K562 (cell line): ENCODE measurements at regions not wholly inside any gene's neighbourhood (a gene's known extent, or its start where the extent isn't known, plus 50 kb on each side); places are given as distances from the start of the nearest gene placed in this dataset.

Source experiments
- EZH2 ChIP-seq: IDR thresholded peaks from 2 replicates; pipeline ENCODE4 v1.6.1; 2012; ENCODE audit warnings: low read depth, mild to moderate bottlenecking, inconsistent platforms, low read length, borderline replicate concordance
- FOXM1 ChIP-seq, 2 experiments: fragments of 450-650 bp in 1 of 2; sonication (generic) in 1 of 2; formaldehyde crosslinking in 1 of 2; IDR thresholded peaks; 2 replicates each; pipeline versions ENCODE4 v1.6.1 to v1.9.0; 2017 to 2022; ENCODE audit warnings: low read depth in 2 of 2, mild to moderate bottlenecking in 2 of 2, missing genetic modification reagents in 1 of 2, moderate library complexity in 1 of 2
- ZNF23 ChIP-seq: fragments of 250-450 bp; sonication (Bioruptor Pico); IDR thresholded peaks from 2 replicates; pipeline ENCODE4 v1.4.0; 2020; ENCODE audit warnings: mild to moderate bottlenecking
- TF ChIP-seq, protein P1 (sequence below), 2 experiments: fragments of 450-650 bp in 1 of 2; sonication (generic) in 1 of 2; formaldehyde crosslinking in 1 of 2; IDR thresholded peaks in 1 of 2; conservative IDR thresholded peaks in 1 of 2; 2 replicates each; pipeline versions ENCODE4 v1.6.1 to v1.8.1; 2016 to 2023; ENCODE audit warnings: mild to moderate bottlenecking in 2 of 2, moderate library complexity in 2 of 2, inconsistent platforms in 1 of 2, missing genetic modification reagents in 1 of 2
- TF ChIP-seq, protein P2 (sequence below), 3 experiments: IDR thresholded peaks in 2 of 3; conservative IDR thresholded peaks in 1 of 3; 2 replicates each; pipeline ENCODE4 v1.5.1; 2011 to 2012; ENCODE audit warnings: low read length in 3 of 3, mild to moderate bottlenecking in 3 of 3, control low read depth in 2 of 3, improper control_type of control experiment in 1 of 3, inconsistent platforms in 1 of 3, low read depth in 1 of 3, mixed read lengths in 1 of 3, moderate library complexity in 1 of 3; ENCODE audit not compliant: insufficient read depth in 2 of 3

DNA sequence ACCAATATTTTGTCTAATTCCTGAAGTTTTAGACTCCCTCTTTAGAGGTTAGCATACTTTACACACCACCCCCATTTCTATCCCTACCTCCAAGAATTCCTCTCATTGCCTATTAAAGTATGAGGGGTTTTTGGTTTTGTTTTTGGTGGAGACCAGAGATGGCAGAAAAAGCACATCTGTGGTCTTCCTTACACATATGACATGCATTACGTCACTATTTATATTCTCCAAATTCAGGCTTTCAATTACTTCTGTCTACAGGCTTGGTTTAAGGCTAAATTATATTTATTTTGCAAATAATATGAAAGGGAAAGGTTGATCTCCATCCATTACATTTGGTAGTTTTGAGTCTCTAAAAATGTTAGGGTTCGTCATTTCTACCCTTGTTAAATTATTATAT, 674.6 kb downstream of the LMO4 start:
- no peak for TF ChIP-seq FOXM1 (IDR thresholded peaks at IDR 0.05; ENCODE audit: low read depth)
- no peak for TF ChIP-seq FOXM1 (CRISPR knock-in tag; IDR thresholded peaks at IDR 0.05; ENCODE audit: low read depth)
- TF ChIP-seq ZNF23 (CRISPR knock-in tag) = no peak
- no peak for TF ChIP-seq EZH2
- TF ChIP-seq, protein P1, sequence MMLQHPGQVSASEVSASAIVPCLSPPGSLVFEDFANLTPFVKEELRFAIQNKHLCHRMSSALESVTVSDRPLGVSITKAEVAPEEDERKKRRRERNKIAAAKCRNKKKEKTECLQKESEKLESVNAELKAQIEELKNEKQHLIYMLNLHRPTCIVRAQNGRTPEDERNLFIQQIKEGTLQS (IDR thresholded peaks at IDR 0.05) = no peak
- TF ChIP-seq, protein P1 (CRISPR knock-in tag; conservative IDR thresholded peaks at IDR 0.05) = no peak
- TF ChIP-seq, protein P2, sequence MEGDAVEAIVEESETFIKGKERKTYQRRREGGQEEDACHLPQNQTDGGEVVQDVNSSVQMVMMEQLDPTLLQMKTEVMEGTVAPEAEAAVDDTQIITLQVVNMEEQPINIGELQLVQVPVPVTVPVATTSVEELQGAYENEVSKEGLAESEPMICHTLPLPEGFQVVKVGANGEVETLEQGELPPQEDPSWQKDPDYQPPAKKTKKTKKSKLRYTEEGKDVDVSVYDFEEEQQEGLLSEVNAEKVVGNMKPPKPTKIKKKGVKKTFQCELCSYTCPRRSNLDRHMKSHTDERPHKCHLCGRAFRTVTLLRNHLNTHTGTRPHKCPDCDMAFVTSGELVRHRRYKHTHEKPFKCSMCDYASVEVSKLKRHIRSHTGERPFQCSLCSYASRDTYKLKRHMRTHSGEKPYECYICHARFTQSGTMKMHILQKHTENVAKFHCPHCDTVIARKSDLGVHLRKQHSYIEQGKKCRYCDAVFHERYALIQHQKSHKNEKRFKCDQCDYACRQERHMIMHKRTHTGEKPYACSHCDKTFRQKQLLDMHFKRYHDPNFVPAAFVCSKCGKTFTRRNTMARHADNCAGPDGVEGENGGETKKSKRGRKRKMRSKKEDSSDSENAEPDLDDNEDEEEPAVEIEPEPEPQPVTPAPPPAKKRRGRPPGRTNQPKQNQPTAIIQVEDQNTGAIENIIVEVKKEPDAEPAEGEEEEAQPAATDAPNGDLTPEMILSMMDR (IDR thresholded peaks at IDR 0.05 in 2 of 3, conservative IDR thresholded peaks at IDR 0.05 in 1 of 3; ENCODE audit: insufficient read depth in 2 of 3, low read depth in 1 of 3, low read length in 3 of 3) = no peak
